GM12878 (cell line): ENCODE measurements at regions not wholly inside any gene's neighbourhood (a gene's known extent, or its start where the extent isn't known, plus 50 kb on each side); places are given as distances from the start of the nearest gene placed in this dataset.

Experiments
- ATAC-seq: fragments of 200-7000 bp; cut with Tn5 transposase; 3 replicates; pipeline ENCODE4 v1.9.1; 2020; ENCODE audit warnings: mild to moderate bottlenecking, moderate library complexity
- BruUV-seq: library from RNA; stranded (reverse); fragments of 400-500 nt; replicated peaks from 2 replicates; lab custom pipeline; 2021; lab: Mats Ljungman, UMichigan
- CTCF ChIA-PET: fragments of 300-600 bp; sonication (Branson Sonifier 250); formaldehyde crosslinking; extraction: SDS; loops from one replicate; lab custom pipeline; 2021; ENCODE audit warnings: inconsistent platforms; lab: Yijun Ruan, JAX
- POLR2A ChIA-PET: fragments of 350-600 bp; formaldehyde crosslinking; extraction: SDS; loops from one replicate; lab custom pipeline; 2021; ENCODE audit warnings: inconsistent platforms; lab: Charles Lee
- RAD21 ChIA-PET: fragments of 300-600 bp; sonication (Branson Sonifier 250); formaldehyde crosslinking; loops from one replicate; lab custom pipeline; 2023; ENCODE audit warnings: antibody characterized with exemption; ENCODE audit not compliant: unreplicated experiment; lab: Charles Lee
- SMC1A ChIA-PET: fragments of 300-600 bp; sonication (Branson Sonifier 250); formaldehyde crosslinking; loops from one replicate; lab custom pipeline; 2023; ENCODE audit not compliant: unreplicated experiment, uncharacterized antibody; lab: Charles Lee
- DNase-seq: peaks from one replicate; pipeline ENCODE4 v3.0.0-alpha.2; 2011; ENCODE audit warnings: low read depth, low spot score
- FAIRE-seq: peaks from 3 replicates; lab custom pipeline; 2011; peaks lifted over from hg19 to GRCh38; lab: Jason Lieb, UNC
- H2AFZ ChIP-seq: 2 replicates; pipeline ENCODE4 v1.6.0; 2011; ENCODE audit warnings: low read depth, low read length, control low read depth; ENCODE audit not compliant: control insufficient read depth
- H3K27ac ChIP-seq: 2 replicates; pipeline ENCODE4 v1.5.1; 2011; ENCODE audit warnings: control low read depth; ENCODE audit not compliant: control insufficient read depth, insufficient read depth
- H3K27me3 ChIP-seq, 2 experiments: replicated peaks in 1 of 2; 2 replicates each; pipeline versions ENCODE4 v1.6.0 to v1.6.1; 2011; ENCODE audit warnings: low read length in 1 of 2; ENCODE audit not compliant: control insufficient read depth in 2 of 2, insufficient read depth in 2 of 2
- H3K36me3 ChIP-seq, 2 experiments: 2 replicates each; pipeline ENCODE4 v1.5.1; 2011; ENCODE audit warnings: low read length in 1 of 2; ENCODE audit not compliant: control insufficient read depth in 2 of 2, insufficient read depth in 2 of 2
- H3K4me1 ChIP-seq: 2 replicates; pipeline ENCODE4 v1.6.1; 2011; ENCODE audit warnings: mild to moderate bottlenecking, low read length, moderate library complexity, mixed read lengths; ENCODE audit not compliant: control insufficient read depth, insufficient read depth
- H3K4me2 ChIP-seq: 2 replicates; pipeline ENCODE4 v1.6.0; 2011; ENCODE audit warnings: control low read depth; ENCODE audit not compliant: control insufficient read depth, insufficient read depth
- H3K4me3 ChIP-seq: fragments of 200-600 bp; sonication (generic); 2 replicates; pipeline ENCODE4 v1.5.1; 2016
- H3K79me2 ChIP-seq: 2 replicates; pipeline ENCODE4 v1.6.0; 2011; ENCODE audit warnings: low read length; ENCODE audit not compliant: control insufficient read depth, insufficient read depth
- H3K9ac ChIP-seq: 2 replicates; pipeline ENCODE4 v1.8.0; 2011; ENCODE audit warnings: low read length, control low read depth, mixed read lengths; ENCODE audit not compliant: control insufficient read depth, insufficient read depth
- H3K9me3 ChIP-seq: replicated peaks from 3 replicates; pipeline ENCODE4 v1.5.1; 2011; ENCODE audit warnings: mild to moderate bottlenecking, low read length; ENCODE audit not compliant: control insufficient read depth, insufficient read depth
- H4K20me1 ChIP-seq: 2 replicates; pipeline ENCODE4 v1.6.0; 2011; ENCODE audit not compliant: control insufficient read depth, insufficient read depth
- ATF3 ChIP-seq: IDR thresholded peaks from 2 replicates; pipeline ENCODE4 v1.6.1; 2011; ENCODE audit warnings: low read depth, mild to moderate bottlenecking, low read length, moderate library complexity, borderline replicate concordance; ENCODE audit errors: extremely low read depth
- BCL11A ChIP-seq: IDR thresholded peaks from 2 replicates; pipeline ENCODE4 v1.6.1; 2011; ENCODE audit warnings: low read depth, low read length
- CEBPZ ChIP-seq: fragments of 150-350 bp; IDR thresholded peaks from 2 replicates; pipeline ENCODE4 v1.6.1; 2016; ENCODE audit warnings: low read depth, low read length
- CREM ChIP-seq: IDR thresholded peaks from 2 replicates; pipeline ENCODE4 v1.6.1; 2014; ENCODE audit warnings: antibody characterized with exemption, low read depth
- FOXK2 ChIP-seq: fragments of 450-650 bp; IDR thresholded peaks from 2 replicates; pipeline ENCODE4 v1.6.1; 2017; ENCODE audit warnings: mild to moderate bottlenecking, moderate library complexity
- HDGF ChIP-seq: fragments of 450-650 bp; IDR thresholded peaks from 2 replicates; pipeline ENCODE4 v1.6.1; 2016; ENCODE audit warnings: antibody characterized with exemption
- IKZF2 ChIP-seq, 2 experiments: fragments of 450-650 bp; IDR thresholded peaks; 2 replicates each; pipeline ENCODE4 v1.6.1; 2017; ENCODE audit warnings: mild to moderate bottlenecking in 2 of 2, moderate library complexity in 2 of 2
- LARP7 ChIP-seq: fragments of 450-650 bp; IDR thresholded peaks from 2 replicates; pipeline ENCODE4 v1.6.1; 2017; ENCODE audit warnings: mild to moderate bottlenecking
- MYB ChIP-seq: fragments of 150-350 bp; IDR thresholded peaks from 2 replicates; pipeline ENCODE4 v1.6.1; 2014; ENCODE audit warnings: mild to moderate bottlenecking, low read depth, low read length, borderline replicate concordance
- PAX5 ChIP-seq: IDR thresholded peaks from 2 replicates; pipeline ENCODE4 v1.6.1; 2011; ENCODE audit warnings: low read depth, low read length, borderline replicate concordance
- PKNOX1 ChIP-seq: fragments of 450-650 bp; IDR thresholded peaks from 2 replicates; pipeline ENCODE4 v1.6.1; 2016; ENCODE audit warnings: mild to moderate bottlenecking
- POLR2A ChIP-seq: IDR thresholded peaks from 2 replicates; pipeline ENCODE4 v1.6.1; 2011; ENCODE audit warnings: low read depth, mild to moderate bottlenecking, low read length
- SUZ12 ChIP-seq: fragments of 200-600 bp; sonication (generic); IDR thresholded peaks from one replicate; pipeline ENCODE4 v1.6.1; 2018; ENCODE audit warnings: antibody characterized with exemption, mild to moderate bottlenecking; ENCODE audit not compliant: unreplicated experiment
- TCF12 ChIP-seq: IDR thresholded peaks from 2 replicates; pipeline ENCODE4 v1.6.1; 2011; ENCODE audit warnings: low read depth, mild to moderate bottlenecking, low read length
- YY1 ChIP-seq: IDR thresholded peaks from 2 replicates; pipeline ENCODE4 v1.6.1; 2011; ENCODE audit warnings: low read depth, mild to moderate bottlenecking, low read length
- ZBTB33 ChIP-seq: fragments of 450-650 bp; IDR thresholded peaks from 2 replicates; pipeline ENCODE4 v1.6.1; 2017; ENCODE audit warnings: mild to moderate bottlenecking
- ZNF687 ChIP-seq: fragments of 450-650 bp; IDR thresholded peaks from 2 replicates; pipeline ENCODE4 v1.6.1; 2017; ENCODE audit warnings: mild to moderate bottlenecking, moderate library complexity
- WGBS: methylation state at CpG from one replicate; pipeline ENCODE4 v1.1.6; 2016; ENCODE audit warnings: low lambda C conversion rate; ENCODE audit not compliant: insufficient replicate concordance, insufficient coverage; ENCODE audit errors: missing lambda C conversion rate; 5-methylcytosine and 5-hydroxymethylcytosine counted together
- in situ Hi-C: fragments of 300-500 bp; cut with MboI; formaldehyde crosslinking; loops from 9 replicates; pipeline ENCODE4 v1.14.3; 2018; ENCODE audit warnings: mixed read lengths
- intact Hi-C: fragments of 100-400 bp; cut with micrococcal nuclease; formaldehyde crosslinking; loops from one replicate; pipeline ENCODE4 v1.14.2; 2022; ENCODE audit not compliant: unreplicated experiment

GRCh38 chr12:118816296-118816695, 165.0 kb upstream of the SRRM4 start:
- H3K36me3 ChIP-seq: no peaks in the 10 kb centered on the region
- POLR2A ChIA-PET: no interaction called here
- TF ChIP-seq HDGF (no peak), PKNOX1 (no peak), CEBPZ (no peak), PAX5 (no peak), SUZ12 (no peak), MYB (no peak), ATF3 (no peak), IKZF2 (IDR thresholded peaks at IDR 0.05) (no peak), POLR2A (no peak), CREM (no peak), BCL11A (no peak), ZNF687 (no peak), YY1 (no peak), LARP7 (no peak), FOXK2 (no peak), ZBTB33 (no peak), TCF12 (no peak)
- RAD21 ChIA-PET: no interaction called here
- no peak overlapping the region for H3K27ac ChIP-seq
- CTCF ChIA-PET: no interaction called here
- intact Hi-C loops: no loop called here
- no peaks in the 10 kb centered on the region; the same call in 1 of the 2 replicates for H4K20me1 ChIP-seq
- in situ Hi-C loops: no loop called here
- 8% methylated on average over 3 of the region's 3 CpGs for WGBS
- SMC1A ChIA-PET: no interaction called here
- H3K4me3 ChIP-seq: no peak overlapping the region
- H3K4me1 ChIP-seq: no peaks in the 10 kb centered on the region
- ATAC-seq (no peak), DNase-seq (no peak), FAIRE-seq (no peak)
- no peak overlapping the region for H3K9ac ChIP-seq
- no peak overlapping the region for H2AFZ ChIP-seq
- H3K9me3 ChIP-seq: no peaks in the 10 kb centered on the region
- no peaks in the 10 kb centered on the region for H3K27me3 ChIP-seq
- no peak overlapping the region for H3K4me2 ChIP-seq
- no peaks in the 10 kb centered on the region for H3K79me2 ChIP-seq
- BruUV-seq: no TSS peak
